ENCODE measurements at regions not wholly inside any gene's neighbourhood (a gene's known extent, or its start where the extent isn't known, plus 50 kb on each side); places are given as distances from the start of the nearest gene placed in this dataset.
"Not testable (repeated sequence)": the region's sequence is repeated elsewhere in the genome, so short reads cannot be mapped to it uniquely, and the experiment has no call there.

DNA sequence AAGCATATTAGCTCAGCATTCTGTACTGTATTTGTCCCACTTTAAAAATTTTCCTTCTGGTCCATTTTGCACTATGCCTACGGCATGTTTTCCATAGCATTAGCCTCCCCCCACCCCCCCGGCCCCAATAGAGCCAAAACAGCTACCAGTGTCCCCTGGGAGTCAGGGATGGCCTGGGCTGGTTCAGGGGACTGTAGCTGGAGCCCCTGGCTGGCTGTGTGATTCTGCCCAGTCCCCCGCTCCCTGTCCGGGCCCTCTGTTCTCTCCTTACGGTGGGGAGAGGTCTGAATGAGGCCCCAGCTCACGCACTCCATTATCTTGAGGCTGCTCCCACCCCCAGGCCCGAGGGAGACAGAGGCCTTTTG lies 70.1 kb downstream of the KLF15 start:
- TF ChIP-seq ZFX (IDR thresholded peaks at IDR 0.05): no peak
- TF ChIP-seq, protein P1, sequence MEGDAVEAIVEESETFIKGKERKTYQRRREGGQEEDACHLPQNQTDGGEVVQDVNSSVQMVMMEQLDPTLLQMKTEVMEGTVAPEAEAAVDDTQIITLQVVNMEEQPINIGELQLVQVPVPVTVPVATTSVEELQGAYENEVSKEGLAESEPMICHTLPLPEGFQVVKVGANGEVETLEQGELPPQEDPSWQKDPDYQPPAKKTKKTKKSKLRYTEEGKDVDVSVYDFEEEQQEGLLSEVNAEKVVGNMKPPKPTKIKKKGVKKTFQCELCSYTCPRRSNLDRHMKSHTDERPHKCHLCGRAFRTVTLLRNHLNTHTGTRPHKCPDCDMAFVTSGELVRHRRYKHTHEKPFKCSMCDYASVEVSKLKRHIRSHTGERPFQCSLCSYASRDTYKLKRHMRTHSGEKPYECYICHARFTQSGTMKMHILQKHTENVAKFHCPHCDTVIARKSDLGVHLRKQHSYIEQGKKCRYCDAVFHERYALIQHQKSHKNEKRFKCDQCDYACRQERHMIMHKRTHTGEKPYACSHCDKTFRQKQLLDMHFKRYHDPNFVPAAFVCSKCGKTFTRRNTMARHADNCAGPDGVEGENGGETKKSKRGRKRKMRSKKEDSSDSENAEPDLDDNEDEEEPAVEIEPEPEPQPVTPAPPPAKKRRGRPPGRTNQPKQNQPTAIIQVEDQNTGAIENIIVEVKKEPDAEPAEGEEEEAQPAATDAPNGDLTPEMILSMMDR (conservative IDR thresholded peaks at IDR 0.05): no peak
- H3K27ac ChIP-seq: no peak overlapping the region

DNA sequence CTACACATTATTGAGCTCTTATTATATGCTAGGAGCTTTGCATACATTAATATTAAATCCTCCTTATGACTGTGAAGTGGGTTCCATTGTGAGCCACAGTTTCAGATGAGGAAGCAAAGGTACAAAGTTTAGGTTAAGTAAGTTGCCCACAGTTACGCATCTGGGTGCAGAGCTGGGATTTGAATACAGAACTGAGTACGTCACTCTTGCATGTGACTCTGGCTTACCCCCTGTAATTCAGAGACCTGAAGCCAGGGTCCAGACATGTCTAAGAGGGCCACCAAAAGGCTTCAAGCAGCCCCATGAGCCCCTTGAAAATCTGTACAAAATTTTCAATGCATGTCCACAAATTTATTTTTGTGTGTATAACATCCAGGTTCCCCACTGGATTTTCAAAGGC lies 71.8 kb downstream of the KLF15 start:
- no peak overlapping the region for H3K27ac ChIP-seq
- no peak for TF ChIP-seq ZFX (IDR thresholded peaks at IDR 0.05)
- TF ChIP-seq, protein P1 (conservative IDR thresholded peaks at IDR 0.05): no peak

DNA sequence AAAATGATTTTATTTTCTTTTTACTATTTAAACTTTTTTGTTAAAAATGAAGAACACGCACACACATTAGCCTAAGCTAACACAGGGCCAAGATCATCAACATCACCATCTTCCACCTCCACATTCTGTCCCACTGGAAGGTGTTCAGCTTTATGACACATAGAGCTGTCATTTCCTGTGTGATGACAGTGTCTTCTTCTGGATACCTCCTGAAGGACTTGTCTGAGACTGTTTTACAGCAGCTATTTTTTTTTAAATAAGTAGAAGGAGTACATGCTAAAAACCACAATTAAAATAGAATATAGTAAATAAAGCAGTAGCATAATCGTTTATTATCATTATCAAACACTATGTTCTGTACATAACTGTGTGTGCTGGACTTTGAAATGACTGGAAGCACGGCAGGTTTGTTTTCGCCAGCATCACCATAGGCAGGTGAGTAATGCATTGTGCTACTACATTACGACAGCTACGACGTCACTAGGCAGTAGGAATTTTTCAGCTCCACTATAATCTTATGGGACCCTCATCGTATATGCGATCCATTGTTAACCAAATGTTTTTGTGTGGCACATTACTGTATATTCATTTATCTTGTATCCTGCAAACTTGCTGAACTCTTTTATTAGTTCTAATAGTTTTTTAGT lies 72.8 kb downstream of the KLF15 start:
- H3K27ac ChIP-seq: no peak overlapping the region
- no peak for TF ChIP-seq ZFX (IDR thresholded peaks at IDR 0.05)
- TF ChIP-seq, protein P1 (conservative IDR thresholded peaks at IDR 0.05): no peak

DNA sequence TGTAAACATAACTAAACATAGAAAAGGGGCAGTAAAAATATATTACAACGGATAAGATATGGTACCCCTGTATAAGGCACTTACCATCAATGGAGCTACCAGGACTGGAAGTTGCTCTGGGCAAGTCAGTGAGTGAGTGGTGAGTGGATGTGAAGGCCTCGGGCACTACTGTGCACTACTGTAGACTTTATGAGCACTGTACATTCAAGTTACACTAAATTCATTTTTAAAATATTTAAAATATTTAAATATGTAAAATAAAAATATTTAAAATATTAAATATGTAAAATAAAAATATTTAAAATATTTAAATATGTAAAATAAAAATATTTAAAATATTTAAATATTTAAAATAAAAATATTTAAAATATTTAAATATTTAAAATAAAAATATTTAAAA lies 73.6 kb downstream of the KLF15 start:
- not testable (repeated sequence) for H3K27ac ChIP-seq

DNA sequence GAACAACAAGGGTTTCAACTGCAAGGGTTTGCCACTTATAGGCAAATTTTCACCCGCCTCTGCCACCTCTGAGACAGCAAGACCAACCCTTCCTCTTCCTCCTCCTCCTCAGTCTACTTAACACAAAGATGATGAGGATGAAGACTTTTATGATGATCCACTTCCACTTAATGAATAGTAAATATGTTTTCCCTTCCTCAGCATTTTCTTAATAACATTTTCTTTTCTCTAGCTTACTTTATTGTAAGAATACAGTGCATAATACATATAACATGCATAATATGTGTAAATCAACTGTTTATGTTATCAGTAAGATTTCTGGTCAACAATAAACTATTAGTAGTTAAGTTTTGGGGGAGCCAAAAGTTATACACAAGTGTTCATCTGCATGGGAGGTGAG lies 77.4 kb downstream of the KLF15 start:
- TF ChIP-seq, protein P1 (conservative IDR thresholded peaks at IDR 0.05): no peak
- no peak overlapping the region for H3K27ac ChIP-seq

DNA sequence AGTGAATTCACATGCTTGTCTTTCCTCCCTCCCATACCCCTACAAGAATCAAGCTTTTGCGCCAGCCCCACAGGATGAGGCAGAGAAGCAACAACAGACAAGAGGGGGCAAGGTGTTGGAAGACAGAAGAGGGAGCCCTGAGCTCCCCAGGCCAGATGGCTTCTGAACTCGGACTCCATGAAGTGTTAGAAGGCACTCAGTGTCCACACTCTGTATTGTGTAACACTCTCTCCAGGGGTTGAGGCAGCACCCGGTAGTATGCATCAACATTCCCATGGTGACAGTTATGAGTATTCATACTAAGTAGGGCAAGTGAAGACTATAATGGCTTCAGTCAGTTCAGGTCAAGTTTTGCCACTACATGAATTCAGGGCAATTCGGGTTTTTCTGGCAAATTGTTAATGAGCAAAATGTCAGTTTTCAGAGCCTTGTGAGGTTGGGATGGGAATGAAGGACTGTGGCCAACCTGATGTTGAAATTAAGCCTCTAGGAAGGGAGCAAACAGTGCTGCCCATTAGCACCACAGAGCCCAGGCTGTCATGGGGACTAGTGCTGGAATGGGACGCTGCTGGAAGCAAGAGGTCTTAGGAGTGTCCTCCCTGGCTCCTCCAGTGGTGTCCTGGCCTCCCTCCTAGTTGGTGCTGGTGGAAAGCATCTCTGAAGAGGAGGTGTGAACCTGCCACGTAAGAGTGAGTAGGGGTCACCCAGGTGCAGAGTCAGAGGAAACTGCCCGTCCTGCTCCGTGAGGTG lies 79.4 kb downstream of the KLF15 start:
- TF ChIP-seq, protein P1 (conservative IDR thresholded peaks at IDR 0.05): no peak
- TF ChIP-seq ZFX (IDR thresholded peaks at IDR 0.05): no peak

DNA sequence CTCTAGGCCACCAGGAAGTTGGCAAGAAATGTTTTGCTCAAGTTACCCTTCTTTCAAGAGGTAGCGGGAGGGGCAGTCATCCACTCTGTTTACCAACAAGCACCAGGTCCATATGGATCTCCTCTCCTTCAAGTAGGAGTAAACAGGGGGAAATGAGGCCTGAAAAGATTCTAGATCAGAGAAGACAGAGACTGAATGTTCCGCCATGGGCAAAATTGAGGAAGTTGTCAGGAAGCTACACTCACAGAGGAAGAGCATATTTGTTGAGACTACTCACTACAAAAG lies 81.6 kb downstream of the KLF15 start:
- no peak overlapping the region for H3K27ac ChIP-seq
- TF ChIP-seq, protein P1 (conservative IDR thresholded peaks at IDR 0.05): no peak
- TF ChIP-seq ZFX (IDR thresholded peaks at IDR 0.05): no peak

More for the DNA sequence above, 79.4 kb downstream of the KLF15 start:
- H3K27ac ChIP-seq: no peak overlapping the region

Measured in C4-2B (cell line).